ENCODE measurements at regions not wholly inside any gene's neighbourhood (a gene's known extent, or its start where the extent isn't known, plus 50 kb on each side); places are given as distances from the start of the nearest gene placed in this dataset.
"Not testable (repeated sequence)": the region's sequence is repeated elsewhere in the genome, so short reads cannot be mapped to it uniquely, and the experiment has no call there.

DNA sequence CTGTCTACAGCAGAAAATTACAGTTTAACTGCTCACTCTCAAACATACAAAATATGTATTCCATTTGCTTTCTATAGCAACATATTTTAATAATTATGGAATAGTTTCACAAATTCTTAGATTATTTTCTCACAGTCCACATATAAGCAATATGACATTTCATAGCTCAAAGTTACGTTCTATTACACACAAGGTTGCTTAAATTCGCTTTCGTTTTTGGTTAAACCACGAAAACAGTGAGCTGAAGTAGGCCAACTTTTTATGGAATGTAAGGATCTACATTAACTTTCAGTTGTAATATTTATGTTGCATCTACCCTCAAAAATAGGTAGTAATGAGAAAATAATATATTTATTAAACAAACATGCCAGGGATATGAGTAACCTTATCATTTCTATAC lies 966.0 kb upstream of the ACO1 start (continued):
- TF ChIP-seq, protein P1, sequence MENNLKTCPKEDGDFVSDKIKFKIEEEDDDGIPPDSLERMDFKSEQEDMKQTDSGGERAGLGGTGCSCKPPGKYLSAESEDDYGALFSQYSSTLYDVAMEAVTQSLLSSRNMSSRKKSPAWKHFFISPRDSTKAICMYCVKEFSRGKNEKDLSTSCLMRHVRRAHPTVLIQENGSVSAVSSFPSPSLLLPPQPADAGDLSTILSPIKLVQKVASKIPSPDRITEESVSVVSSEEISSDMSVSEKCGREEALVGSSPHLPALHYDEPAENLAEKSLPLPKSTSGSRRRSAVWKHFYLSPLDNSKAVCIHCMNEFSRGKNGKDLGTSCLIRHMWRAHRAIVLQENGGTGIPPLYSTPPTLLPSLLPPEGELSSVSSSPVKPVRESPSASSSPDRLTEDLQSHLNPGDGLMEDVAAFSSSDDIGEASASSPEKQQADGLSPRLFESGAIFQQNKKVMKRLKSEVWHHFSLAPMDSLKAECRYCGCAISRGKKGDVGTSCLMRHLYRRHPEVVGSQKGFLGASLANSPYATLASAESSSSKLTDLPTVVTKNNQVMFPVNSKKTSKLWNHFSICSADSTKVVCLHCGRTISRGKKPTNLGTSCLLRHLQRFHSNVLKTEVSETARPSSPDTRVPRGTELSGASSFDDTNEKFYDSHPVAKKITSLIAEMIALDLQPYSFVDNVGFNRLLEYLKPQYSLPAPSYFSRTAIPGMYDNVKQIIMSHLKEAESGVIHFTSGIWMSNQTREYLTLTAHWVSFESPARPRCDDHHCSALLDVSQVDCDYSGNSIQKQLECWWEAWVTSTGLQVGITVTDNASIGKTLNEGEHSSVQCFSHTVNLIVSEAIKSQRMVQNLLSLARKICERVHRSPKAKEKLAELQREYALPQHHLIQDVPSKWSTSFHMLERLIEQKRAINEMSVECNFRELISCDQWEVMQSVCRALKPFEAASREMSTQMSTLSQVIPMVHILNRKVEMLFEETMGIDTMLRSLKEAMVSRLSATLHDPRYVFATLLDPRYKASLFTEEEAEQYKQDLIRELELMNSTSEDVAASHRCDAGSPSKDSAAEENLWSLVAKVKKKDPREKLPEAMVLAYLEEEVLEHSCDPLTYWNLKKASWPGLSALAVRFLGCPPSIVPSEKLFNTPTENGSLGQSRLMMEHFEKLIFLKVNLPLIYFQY (CRISPR knock-in tag; IDR thresholded peaks at IDR 0.05; ENCODE audit: borderline replicate concordance), result no peak
- TF ChIP-seq ZSCAN12 (CRISPR knock-in tag; IDR thresholded peaks at IDR 0.05), result no peak
- no peak for TF ChIP-seq ZNF570 (CRISPR knock-in tag; IDR thresholded peaks at IDR 0.05; ENCODE audit: borderline replicate concordance)
- TF ChIP-seq ZNF780A (CRISPR knock-in tag; IDR thresholded peaks at IDR 0.05), result no peak
- TF ChIP-seq KDM5B (CRISPR knock-in tag; IDR thresholded peaks at IDR 0.05; ENCODE audit: borderline replicate concordance), result no peak

DNA sequence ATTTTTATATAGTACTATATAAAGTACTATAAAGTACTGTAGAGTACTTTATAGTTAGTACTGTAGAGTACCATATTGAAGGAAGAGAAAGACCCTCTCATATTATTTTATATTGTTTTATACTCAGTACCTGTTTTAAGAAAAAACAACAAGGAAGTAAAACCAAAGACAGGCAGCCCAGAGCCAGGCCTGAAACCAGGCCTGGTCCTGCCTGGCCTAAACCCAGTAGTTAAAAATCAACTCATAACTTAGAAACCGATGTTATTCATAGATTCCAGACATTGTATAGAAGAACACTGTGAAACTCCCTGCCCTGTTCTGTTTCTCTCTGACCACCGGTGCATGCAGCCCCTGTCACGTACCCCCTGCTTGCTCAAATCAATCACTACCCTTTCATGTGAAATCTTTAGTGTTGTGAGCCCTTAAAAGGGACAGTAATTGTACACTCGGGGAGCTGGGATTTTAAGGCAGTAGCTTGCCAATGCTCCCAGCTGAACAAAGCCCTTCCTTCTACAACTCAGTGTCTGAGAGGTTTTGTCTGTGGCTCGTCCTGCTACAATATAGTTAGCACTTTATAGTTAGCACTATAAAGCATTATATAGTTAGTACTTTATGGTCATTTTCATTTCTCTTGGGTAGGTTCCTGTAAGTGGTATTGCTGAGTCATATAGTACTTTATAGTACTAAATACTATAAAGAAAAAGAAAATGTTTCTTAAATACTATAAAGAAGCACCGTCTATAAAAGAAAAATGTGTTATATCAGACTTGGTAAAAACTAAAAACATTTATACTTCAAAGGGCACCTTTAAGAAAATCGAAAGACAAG lies 940.6 kb upstream of the ACO1 start:
- H4K20me1 ChIP-seq (ENCODE audit: insufficient read depth, low read length); BruUV-seq (replicated peaks); H3K9ac ChIP-seq (ENCODE audit: insufficient read depth, low read depth, low read length); H3K4me1 ChIP-seq (ENCODE audit: insufficient read depth, low read length); CTCF ChIA-PET (ENCODE audit: low intra/inter-chr PET ratio, low total read pairs); POLR2A ChIA-PET; H3K4me3 ChIP-seq (replicated peaks in 1 of 3; ENCODE audit: insufficient read depth in 1 of 3, low read depth in 2 of 3, low read length in 3 of 3); H3K79me2 ChIP-seq (ENCODE audit: insufficient read depth, low read length); intact Hi-C loops (cut with micrococcal nuclease; ENCODE audit: unreplicated experiment); H3K4me2 ChIP-seq (ENCODE audit: low read depth, low read length); H3K27ac ChIP-seq (ENCODE audit: extremely low read length, insufficient read depth, low read length); H3K27me3 ChIP-seq (ENCODE audit: control insufficient read depth in 1 of 2, insufficient read depth in 2 of 2, low read length in 2 of 2); DNase-seq (ENCODE audit: low spot score); ATAC-seq; H3K36me3 ChIP-seq (replicated peaks in 1 of 2; ENCODE audit: control insufficient read depth in 1 of 2, insufficient read depth in 2 of 2, low read length in 2 of 2); H2AFZ ChIP-seq (ENCODE audit: low read length); H3K9me3 ChIP-seq (ENCODE audit: low read length); in situ Hi-C loops (cut with HindIII; ENCODE audit: extremely low pct_ligation_motif_present, low pct_unique_long_range_greater_than_20kb); FAIRE-seq: not testable (repeated sequence)
- 4% methylated on average over 6 of the region's 7 CpGs for WGBS (ENCODE audit: low lambda C conversion rate)
